Globus pallidus (tissue), 1 donor: ENCODE measurements at regions not wholly inside any gene's neighbourhood (a gene's known extent, or its start where the extent isn't known, plus 50 kb on each side); places are given as distances from the start of the nearest gene placed in this dataset.

Experiments used
- DNase-seq: peaks from one replicate; pipeline ENCODE4 v3.0.0-alpha.2; 2015; ENCODE audit warnings: low spot score

DNA sequence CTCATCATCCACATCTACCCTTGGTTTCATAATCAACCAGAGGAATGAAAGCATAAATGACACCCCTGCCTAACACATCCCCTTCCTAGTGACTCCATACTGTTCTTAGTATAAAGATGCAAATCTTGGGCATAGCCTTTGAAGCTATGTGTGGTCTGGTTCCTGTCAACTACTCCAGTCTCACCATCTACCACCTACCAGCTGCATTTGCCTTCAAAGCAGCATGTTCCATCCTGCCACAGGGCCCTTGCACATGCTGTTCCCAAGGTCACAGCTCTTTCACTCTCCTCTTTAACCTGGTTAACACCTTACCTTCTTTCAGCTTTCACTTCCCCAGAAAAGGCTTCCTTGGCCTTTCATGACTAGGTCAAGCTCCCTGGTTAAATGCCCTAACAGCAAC is 62.3 kb upstream of the ARHGEF3 start:
- DNase-seq = no peak

DNA sequence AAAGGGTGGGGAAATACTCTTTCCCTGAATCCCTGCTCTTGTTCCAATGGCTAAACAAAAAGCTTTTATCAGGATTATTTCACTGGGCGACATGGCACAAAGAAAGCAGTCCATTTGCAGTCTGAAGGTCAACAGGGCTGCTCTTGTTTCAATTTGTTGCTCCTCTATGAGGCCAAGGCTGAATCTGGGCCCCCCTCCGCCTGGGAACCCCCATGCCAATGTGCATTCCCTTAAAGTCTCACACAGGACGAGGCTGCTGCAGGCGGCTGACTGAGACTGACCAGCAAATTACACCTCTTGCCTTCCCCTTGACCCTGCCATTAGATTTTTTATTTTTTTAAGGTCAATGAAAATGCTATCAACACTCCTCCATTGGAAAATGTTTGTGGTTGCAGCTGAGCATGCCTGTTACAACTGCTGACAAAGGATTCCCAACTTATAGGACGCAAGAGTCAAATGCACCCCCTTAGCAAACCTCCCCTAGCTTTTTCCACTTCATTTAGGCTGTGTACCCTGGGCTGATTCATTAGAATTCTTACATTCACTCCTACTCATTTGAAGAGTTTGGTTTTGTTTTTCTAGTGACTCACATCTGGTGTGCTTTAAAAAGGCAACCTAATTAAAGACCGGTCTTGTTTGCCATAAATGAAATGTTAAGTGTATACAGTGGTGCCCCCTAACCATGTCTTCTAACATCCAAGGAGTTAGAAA is 60.8 kb upstream of the ARHGEF3 start:
- DNase-seq = peak; percentile 84

DNA sequence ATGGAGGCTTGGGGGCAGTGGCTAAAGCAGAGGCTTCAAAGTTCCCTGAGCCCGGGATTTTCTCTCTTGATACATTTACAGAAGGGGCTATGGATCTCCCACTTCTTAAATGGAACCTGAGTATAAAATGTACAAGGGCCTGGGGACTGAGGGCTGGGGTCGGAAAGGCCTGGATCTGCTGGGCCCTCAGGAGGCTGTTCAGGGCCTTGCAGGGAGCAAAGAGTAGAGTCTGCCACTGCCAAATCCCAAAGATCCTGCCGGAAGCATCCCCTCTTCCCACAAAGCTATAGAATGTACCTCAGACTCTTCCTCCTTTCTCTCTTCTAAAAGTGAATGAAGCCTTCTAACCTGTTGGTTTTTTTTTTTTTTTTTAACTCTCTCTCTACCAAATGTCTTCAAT is 59.8 kb upstream of the ARHGEF3 start:
- no peak for DNase-seq

DNA sequence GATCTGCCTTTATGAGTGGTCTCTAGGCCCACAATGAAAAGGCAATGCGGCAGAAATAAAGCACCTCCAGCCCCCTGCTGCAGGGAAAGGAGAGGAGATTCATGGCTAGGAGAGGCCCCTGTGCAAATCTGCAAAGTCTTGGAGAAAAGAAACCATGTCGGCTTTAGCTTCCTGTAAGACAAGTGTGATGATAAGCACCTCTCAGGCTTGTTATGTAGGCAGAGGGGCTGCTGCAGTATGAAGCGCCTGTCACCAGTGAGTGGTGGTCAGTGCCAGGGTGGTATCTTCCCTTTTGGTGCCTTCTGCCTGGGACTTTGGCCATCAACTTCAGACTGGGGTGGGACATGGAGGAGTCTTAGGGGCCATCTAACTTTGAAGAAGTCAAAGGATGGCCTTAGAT is 59.2 kb upstream of the ARHGEF3 start:
- no peak for DNase-seq

DNA sequence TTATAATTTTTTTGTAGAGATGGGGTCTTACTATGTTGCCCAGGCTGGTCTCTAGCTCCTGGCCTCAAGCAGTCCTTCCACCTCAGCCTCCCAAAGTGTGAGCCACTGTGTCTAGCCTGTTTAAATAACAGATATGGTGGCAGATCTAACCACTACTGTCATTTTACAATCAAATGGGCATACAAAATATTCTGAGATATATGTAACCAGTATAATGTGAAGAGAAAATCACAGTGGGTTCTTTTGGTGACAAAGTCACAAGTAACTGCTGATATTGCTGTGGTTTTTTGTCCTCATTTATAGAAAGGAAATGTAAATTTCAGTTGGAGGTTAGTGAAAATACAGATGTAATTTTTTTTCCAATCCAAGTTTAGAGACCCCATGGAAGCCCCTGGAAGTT is 58.6 kb upstream of the ARHGEF3 start:
- no peak for DNase-seq

DNA sequence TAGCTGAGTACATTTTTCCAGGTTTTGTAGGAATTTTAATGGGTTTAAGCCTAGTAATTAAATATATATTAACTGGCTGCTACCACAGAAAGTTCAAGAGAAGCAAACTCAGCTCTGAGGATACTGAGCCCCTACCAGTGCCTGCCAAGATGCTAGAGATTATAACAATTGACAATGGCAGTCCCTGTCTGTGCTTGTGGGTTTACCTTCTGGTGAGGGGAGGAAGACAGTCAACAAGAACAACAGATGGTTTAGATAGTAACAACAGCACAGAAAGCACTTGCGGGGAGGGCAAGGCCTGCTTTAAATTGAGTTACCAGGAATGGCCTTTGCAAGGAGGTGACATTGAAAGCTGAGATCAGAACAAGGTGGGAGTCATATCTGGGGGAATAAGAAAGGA is 56.6 kb upstream of the ARHGEF3 start:
- peak; percentile 41 for DNase-seq

DNA sequence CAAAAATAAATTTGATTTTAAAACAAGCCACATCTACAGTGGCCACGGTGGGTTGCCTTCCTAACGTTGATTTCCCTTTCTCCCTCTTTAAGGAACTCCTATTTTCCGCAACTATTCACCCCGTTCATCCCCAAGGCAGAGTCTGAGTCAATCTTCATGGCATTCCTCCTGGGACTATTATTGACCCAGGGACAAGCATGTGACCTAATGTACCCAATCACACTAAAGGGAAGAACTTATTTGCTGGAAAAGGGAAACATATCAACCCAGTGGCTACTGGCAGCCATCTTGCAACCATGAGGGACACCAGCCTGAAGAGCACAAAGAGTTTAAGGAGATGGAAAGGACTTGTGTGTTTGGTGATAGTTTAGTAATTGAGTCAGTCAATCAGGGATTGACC is 55.4 kb upstream of the ARHGEF3 start:
- no peak for DNase-seq

DNA sequence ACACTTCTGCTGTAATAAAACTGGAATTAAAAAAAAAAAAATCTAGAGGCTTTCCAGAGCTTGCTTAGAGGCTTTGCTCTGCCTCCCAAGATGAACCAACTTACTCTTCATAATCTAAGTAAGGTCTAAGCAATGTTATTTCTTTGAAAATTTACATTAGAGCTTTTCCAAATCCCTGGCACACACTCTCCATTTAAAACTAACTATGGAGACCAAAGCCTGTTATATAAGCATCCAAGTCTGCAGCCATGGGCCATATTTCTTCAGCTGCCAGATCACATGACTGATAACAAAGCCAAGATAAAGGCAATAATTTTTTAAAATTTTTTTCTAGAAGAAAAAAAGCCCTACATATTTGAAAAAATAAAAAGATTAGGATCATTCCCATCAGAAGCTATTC is 55.0 kb upstream of the ARHGEF3 start:
- no peak for DNase-seq

DNA sequence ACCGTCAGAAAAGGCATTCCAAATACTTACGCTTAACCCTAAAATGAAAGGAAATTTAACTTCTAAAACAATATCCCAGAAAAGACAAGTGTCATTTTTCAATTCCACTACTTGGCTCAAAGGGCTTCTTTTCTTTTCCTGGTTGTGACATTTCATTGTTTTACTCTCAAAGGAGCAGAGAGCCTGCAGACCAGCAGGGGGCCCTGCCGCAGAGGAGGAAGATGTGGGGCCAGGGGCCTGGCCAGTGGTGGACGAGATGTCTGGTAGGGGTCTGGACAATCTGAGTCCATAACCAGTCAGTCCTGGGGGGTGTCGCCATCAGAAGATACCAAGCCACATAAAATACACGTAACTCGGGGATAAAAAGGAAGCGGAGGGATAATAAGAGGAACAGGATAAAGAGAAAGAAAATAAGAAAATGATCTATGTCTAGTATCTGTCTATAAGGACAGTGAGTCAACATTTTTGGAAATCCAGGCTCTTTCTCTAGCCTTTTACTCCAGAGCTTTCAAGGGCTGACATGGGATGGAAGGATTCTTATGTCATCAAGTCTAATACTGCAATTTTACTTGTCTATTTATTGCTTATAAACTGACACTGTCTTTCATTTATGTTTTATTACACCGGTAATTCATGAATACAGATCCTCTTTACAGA is 54.2 kb upstream of the ARHGEF3 start:
- peak; percentile 88 for DNase-seq

DNA sequence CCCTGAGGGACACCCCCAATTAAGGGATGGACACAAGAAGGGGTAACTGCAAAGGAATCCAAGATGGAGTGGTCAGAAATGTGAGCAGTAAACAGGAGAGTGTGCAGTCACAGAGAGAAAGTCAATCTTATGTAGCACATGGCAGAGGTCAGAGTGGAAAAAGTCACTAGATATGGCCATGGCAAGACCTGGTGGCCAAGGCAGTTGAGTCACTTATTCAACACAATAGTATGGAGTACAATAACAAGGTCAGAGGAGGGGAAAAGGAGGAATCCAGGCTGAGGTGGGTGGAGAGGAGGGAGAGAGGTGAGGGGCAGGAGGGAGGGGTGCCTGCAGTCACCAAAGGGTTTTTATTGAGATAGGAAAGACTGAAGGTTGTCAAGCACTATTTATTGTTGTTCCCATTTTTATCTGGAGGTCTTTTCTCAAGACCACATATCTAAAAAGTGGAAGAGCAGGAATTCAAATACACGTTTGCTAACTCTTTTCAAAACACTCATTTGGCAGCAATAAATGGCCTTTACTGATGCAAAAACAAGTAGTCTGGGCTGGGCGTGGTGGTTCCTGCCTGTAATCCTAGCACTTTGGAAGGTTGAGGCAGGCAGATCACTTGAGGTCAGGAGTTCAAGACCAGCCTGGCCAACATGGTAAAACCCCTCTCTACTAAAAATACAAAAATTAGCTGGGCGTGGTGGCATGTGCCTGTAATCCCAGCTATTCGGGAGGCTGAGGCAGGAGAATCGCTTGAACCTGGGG is 53.3 kb upstream of the ARHGEF3 start:
- no peak for DNase-seq

DNA sequence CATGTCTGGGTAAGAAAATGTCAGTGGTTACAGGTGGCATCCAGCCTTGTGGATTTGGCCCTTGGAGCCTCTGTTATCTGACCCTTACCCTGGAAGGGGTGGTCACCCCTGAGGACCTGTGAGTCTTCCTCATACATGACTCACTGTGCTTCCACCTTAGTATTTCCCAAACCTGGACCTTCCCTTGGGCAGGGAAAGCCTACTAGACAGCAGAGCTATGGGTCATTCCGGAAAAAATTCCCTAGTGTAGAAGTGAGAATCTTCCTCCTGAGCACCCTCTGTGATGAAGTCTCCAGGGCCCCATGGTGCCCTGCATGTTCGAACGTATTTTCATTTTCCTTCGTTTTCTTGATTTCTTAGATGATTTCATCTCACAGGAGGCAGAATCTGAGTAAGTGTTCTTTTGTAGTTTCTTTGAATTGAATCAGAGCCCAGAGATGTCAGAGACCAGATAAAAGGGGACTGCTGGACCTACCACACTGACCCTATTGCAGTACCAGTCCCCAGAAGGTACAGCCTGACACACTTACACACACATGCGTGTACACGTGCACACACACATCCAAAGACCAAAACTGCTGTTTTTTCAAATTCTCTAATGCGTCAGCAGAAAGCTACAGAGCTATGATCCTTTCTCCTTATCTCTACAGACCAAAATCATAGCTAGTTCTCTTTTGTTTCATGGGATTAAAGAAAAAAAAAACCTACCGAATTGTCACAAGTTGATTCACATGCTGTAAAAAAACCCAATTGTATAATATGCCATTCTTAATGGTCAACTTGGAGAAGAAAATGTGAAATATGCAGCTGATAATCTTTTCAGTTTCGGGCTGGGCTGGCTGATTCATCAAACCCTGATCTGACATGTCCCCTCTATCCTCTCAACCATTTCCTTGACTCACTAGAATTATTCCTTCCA is 50.5 kb upstream of the ARHGEF3 start:
- no peak for DNase-seq
